Lower leg skin (tissue), 3 donors: ENCODE measurements at regions not wholly inside any gene's neighbourhood (a gene's known extent, or its start where the extent isn't known, plus 50 kb on each side); places are given as distances from the start of the nearest gene placed in this dataset.

Source experiments
- POLR2A ChIP-seq, 2 donors: fragments of 450-650 bp; IDR thresholded peaks; one replicate each; pipeline ENCODE4 v1.6.1; 2016 to 2017; ENCODE audit warnings: antibody characterized with exemption in 2 of 2, mild to moderate bottlenecking in 1 of 2, moderate library complexity in 1 of 2
- TF ChIP-seq, protein P1 (sequence below), 3 donors: fragments of 450-650 bp; IDR thresholded peaks; one replicate each; pipeline ENCODE4 v1.5.1; 2016; ENCODE audit warnings: antibody characterized with exemption in 3 of 3, mild to moderate bottlenecking in 3 of 3, moderate library complexity in 2 of 3

DNA sequence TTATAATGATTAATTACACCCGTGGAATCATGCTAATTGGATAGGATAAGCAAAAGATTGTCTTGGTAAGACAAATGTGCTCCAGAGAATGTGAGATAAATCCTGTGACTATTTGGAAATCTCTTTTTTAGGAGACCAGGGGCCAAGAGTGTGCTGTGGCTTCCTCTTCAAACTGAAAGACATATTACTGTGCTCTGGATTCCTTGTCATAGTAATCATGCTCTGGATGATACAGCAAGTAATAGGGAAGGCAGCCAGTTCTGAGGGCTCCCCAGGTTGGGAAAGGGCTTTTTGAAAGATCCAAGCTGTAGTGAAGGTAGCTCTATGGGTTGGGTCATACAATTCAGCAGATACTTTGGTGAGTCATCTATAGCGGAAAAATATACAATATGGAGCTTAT lies 600.5 kb downstream of the PCDH18 start:
- TF ChIP-seq, protein P1, sequence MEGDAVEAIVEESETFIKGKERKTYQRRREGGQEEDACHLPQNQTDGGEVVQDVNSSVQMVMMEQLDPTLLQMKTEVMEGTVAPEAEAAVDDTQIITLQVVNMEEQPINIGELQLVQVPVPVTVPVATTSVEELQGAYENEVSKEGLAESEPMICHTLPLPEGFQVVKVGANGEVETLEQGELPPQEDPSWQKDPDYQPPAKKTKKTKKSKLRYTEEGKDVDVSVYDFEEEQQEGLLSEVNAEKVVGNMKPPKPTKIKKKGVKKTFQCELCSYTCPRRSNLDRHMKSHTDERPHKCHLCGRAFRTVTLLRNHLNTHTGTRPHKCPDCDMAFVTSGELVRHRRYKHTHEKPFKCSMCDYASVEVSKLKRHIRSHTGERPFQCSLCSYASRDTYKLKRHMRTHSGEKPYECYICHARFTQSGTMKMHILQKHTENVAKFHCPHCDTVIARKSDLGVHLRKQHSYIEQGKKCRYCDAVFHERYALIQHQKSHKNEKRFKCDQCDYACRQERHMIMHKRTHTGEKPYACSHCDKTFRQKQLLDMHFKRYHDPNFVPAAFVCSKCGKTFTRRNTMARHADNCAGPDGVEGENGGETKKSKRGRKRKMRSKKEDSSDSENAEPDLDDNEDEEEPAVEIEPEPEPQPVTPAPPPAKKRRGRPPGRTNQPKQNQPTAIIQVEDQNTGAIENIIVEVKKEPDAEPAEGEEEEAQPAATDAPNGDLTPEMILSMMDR (IDR thresholded peaks at IDR 0.05), result no peak
- TF ChIP-seq POLR2A (IDR thresholded peaks at IDR 0.05), result no peak
